Prostate gland (tissue), 2 donors: ENCODE measurements at regions not wholly inside any gene's neighbourhood (a gene's known extent, or its start where the extent isn't known, plus 50 kb on each side); places are given as distances from the start of the nearest gene placed in this dataset.
"Not testable (repeated sequence)": the region's sequence is repeated elsewhere in the genome, so short reads cannot be mapped to it uniquely, and the experiment has no call there.

Experiments used
- DNase-seq: peaks from one replicate; pipeline ENCODE4 v3.0.0-alpha.2; 2019; ENCODE audit warnings: low spot score
- H3K27ac ChIP-seq, 2 donors: fragments of 200-600 bp; sonication (generic); 2 replicates each; pipeline ENCODE4 v1.5.1; 2017 to 2019
- H3K27me3 ChIP-seq: fragments of 200-600 bp; sonication (generic); replicated peaks from 2 replicates; pipeline ENCODE4 v1.5.1; 2019; ENCODE audit not compliant: insufficient read depth
- H3K36me3 ChIP-seq, 2 donors: fragments of 200-600 bp; sonication (generic); 1 replicate in 1 of 2; 2 replicates in 1 of 2; pipeline versions ENCODE4 v1.5.1 to v1.8.1; 2017 to 2019
- H3K4me1 ChIP-seq: fragments of 200-600 bp; sonication (generic); replicated peaks from 2 replicates; pipeline ENCODE4 v1.5.1; 2019
- H3K4me3 ChIP-seq, 2 donors: fragments of 200-600 bp; sonication (generic); 2 replicates each; pipeline ENCODE4 v1.5.1; 2017 to 2019
- H3K9me3 ChIP-seq: fragments of 200-600 bp; sonication (generic); 2 replicates; pipeline ENCODE4 v1.5.1; 2017
- POLR2A ChIP-seq: fragments of 450-650 bp; IDR thresholded peaks from one replicate; pipeline ENCODE4 v1.6.1; 2016; ENCODE audit warnings: antibody characterized with exemption, mild to moderate bottlenecking
- POLR2AphosphoS5 ChIP-seq: sonication (generic); formaldehyde crosslinking; IDR thresholded peaks from one replicate; pipeline ENCODE4 v1.6.1; 2017; ENCODE audit warnings: antibody characterized with exemption
- WGBS: methylation state at CpG from one replicate; pipeline ENCODE4 v1.1.5; 2018; 5-methylcytosine and 5-hydroxymethylcytosine counted together
- intact Hi-C: fragments of 100-400 bp; cut with DNase I; formaldehyde crosslinking; loops from one replicate; pipeline ENCODE4 v1.14.2; 2022
- TF ChIP-seq, protein P1 (sequence below), 4 experiments: fragments of 200-600 bp in 2 of 4; fragments of 450-650 bp in 2 of 4; sonication (generic) in 2 of 4; IDR thresholded peaks; 1 replicate in 3 of 4; 2 replicates in 1 of 4; pipeline ENCODE4 v1.5.1; 2016 to 2019; ENCODE audit warnings: antibody characterized with exemption in 4 of 4, mild to moderate bottlenecking in 2 of 4, moderate library complexity in 2 of 4

DNA sequence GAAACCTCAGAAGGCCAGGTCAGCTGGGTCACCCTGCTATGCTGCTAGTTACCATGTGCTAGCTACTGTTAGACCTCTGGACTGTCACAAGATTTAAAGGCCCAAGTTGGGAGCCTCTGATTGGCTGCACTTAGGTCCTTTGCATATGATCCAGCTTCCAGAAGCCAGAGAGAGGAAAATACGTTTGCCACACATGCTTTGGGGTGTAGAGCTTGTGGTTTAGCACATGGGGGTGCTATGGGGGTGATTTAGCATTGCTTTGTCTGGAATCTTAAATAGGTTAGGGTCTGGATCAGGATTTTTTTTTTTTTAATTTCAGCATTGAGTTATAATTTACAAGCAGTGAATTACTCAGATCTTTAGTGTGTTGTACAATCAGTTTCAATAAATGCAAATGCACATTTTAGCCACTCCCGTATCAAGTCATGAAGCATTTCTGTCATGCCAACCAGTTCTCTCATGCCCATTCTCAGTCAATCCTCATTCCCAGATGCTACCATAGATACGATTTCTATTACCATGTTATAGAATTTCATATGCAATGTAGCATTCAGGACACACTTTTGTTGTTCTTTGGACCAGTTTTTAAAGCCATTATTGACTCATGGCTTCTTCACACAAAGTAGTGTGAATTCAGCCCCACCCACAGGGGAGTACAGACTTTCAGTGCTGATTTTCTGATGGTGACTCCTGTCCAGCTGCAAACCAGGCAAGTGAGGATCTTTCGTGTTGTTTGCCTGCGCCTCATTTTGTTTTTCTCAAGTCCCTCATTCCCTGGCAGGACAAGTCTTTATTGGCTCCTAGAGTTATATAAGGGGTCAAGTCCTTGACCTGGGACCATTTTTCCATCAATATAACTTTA, 250.4 kb downstream of the LRRC70 start:
- H3K4me1 ChIP-seq = no peaks in the 10 kb centered on the region
- WGBS = 57% methylated on average over 5 of the region's 5 CpGs
- no peak for DNase-seq
- no peak overlapping the region for H3K27ac ChIP-seq
- H3K27me3 ChIP-seq = no peaks in the 10 kb centered on the region
- intact Hi-C loops = no loop called here
- no peak for TF ChIP-seq POLR2AphosphoS5
- TF ChIP-seq, protein P1, sequence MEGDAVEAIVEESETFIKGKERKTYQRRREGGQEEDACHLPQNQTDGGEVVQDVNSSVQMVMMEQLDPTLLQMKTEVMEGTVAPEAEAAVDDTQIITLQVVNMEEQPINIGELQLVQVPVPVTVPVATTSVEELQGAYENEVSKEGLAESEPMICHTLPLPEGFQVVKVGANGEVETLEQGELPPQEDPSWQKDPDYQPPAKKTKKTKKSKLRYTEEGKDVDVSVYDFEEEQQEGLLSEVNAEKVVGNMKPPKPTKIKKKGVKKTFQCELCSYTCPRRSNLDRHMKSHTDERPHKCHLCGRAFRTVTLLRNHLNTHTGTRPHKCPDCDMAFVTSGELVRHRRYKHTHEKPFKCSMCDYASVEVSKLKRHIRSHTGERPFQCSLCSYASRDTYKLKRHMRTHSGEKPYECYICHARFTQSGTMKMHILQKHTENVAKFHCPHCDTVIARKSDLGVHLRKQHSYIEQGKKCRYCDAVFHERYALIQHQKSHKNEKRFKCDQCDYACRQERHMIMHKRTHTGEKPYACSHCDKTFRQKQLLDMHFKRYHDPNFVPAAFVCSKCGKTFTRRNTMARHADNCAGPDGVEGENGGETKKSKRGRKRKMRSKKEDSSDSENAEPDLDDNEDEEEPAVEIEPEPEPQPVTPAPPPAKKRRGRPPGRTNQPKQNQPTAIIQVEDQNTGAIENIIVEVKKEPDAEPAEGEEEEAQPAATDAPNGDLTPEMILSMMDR (IDR thresholded peaks at IDR 0.05) = no peak
- TF ChIP-seq POLR2A = no peak
- no peaks in the 10 kb centered on the region for H3K9me3 ChIP-seq
- no peaks in the 10 kb centered on the region for H3K36me3 ChIP-seq
- H3K4me3 ChIP-seq = no peak overlapping the region

- Histone ChIP-seq H3K9me3 (no peaks in the 10 kb centered on the region), H3K27ac (no peak overlapping the region), H3K4me1 (no peaks in the 10 kb centered on the region), H3K4me3 (no peak overlapping the region), H3K27me3 (no peaks in the 10 kb centered on the region), H3K36me3 (no peaks in the 10 kb centered on the region)
- intact Hi-C loops = no loop called here
- 85% methylated on average over 5 of the region's 5 CpGs for WGBS
- TF ChIP-seq POLR2A (no peak), POLR2AphosphoS5 (no peak)
- TF ChIP-seq, protein P1 (IDR thresholded peaks at IDR 0.05) = no peak
- no peak for DNase-seq
These were observed 247.1 kb downstream of the LRRC70 start for GRCh38 chr5:62825623-62826220.

GRCh38 chr5:62824936-62825335, 246.3 kb downstream of the LRRC70 start:
- TF ChIP-seq, protein P1 (IDR thresholded peaks at IDR 0.05) = no peak
- TF ChIP-seq POLR2A = no peak
- WGBS = 48% methylated on average over 3 of the region's 3 CpGs

GRCh38 chr5:62817043-62817442, 238.4 kb downstream of the LRRC70 start:
- DNase-seq, H3K4me1 ChIP-seq, H3K27ac ChIP-seq, H3K4me3 ChIP-seq, H3K36me3 ChIP-seq, H3K9me3 ChIP-seq, H3K27me3 ChIP-seq, intact Hi-C loops: not testable (repeated sequence)
- 97% methylated on average over 6 of the region's 8 CpGs for WGBS

More at GRCh38 chr5:62824936-62825335, 246.3 kb downstream of the LRRC70 start:
- intact Hi-C loops = no loop called here
- Histone ChIP-seq H3K27me3 (no peaks in the 10 kb centered on the region), H3K4me3 (no peak overlapping the region), H3K9me3 (no peaks in the 10 kb centered on the region), H3K27ac (no peak overlapping the region), H3K36me3 (no peaks in the 10 kb centered on the region), H3K4me1 (no peaks in the 10 kb centered on the region)
- DNase-seq = no peak

DNA sequence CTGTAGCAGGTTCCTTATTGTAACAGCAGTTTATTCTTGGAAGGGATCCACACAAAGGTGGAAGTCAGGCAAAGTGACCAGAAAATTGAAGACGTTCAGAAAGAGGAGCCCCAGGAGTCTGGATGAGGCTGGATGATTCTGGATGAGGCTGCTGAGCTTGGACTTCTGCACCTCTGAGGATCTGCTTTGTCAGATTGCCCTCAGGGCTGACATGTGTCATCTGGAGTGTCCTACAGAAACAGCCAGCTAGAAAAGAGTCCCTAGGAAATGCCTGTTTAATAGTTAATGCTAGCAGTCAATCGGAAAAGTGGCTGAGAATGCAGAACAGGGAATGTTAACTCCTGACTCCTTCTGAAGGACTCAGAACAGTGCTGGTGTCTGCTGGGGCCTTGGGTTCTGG, 236.4 kb downstream of the LRRC70 start:
- WGBS = 64% methylated on average over 2 of the region's 2 CpGs
- TF ChIP-seq POLR2AphosphoS5 = no peak
- TF ChIP-seq, protein P1 (IDR thresholded peaks at IDR 0.05) = no peak
- TF ChIP-seq POLR2A = no peak
- no peak for DNase-seq
- intact Hi-C loops = no loop called here
- Histone ChIP-seq H3K9me3 (no peaks in the 10 kb centered on the region), H3K27me3 (no peaks in the 10 kb centered on the region), H3K36me3 (no peaks in the 10 kb centered on the region), H3K4me1 (no peaks in the 10 kb centered on the region), H3K27ac (no peak overlapping the region), H3K4me3 (no peak overlapping the region)
